Spleen (tissue), 7 donors: ENCODE measurements at regions not wholly inside any gene's neighbourhood (a gene's known extent, or its start where the extent isn't known, plus 50 kb on each side); places are given as distances from the start of the nearest gene placed in this dataset.

Experiments
- POLR2A ChIP-seq, 3 donors: fragments of 450-650 bp; IDR thresholded peaks; one replicate each; pipeline ENCODE4 v1.5.1; 2017; ENCODE audit warnings: antibody characterized with exemption in 3 of 3, mild to moderate bottlenecking in 1 of 3
- TF ChIP-seq, protein P1 (sequence below), 11 experiments: fragments of 200-600 bp in 7 of 11; fragments of 450-650 bp in 4 of 11; sonication (generic) in 4 of 11; IDR thresholded peaks in 8 of 11; conservative IDR thresholded peaks in 3 of 11; 1 replicate in 7 of 11; 2 replicates in 4 of 11; pipeline versions ENCODE4 v1.4.0 to v1.8.0; 2016 to 2021; ENCODE audit warnings: antibody characterized with exemption in 11 of 11, inconsistent platforms in 4 of 11, mild to moderate bottlenecking in 1 of 11
- donor health status: DM: no; HTN: no; CAD: no; lungs with moderate emphysema.
- donor health status: DM: no; HTN: no; CAD: no.
- donor health status: DM: no; HTN: no; CAD: no.

GRCh38 chr3:30154853-30155252 is 451.5 kb upstream of the TGFBR2 start:
- TF ChIP-seq, protein P1, sequence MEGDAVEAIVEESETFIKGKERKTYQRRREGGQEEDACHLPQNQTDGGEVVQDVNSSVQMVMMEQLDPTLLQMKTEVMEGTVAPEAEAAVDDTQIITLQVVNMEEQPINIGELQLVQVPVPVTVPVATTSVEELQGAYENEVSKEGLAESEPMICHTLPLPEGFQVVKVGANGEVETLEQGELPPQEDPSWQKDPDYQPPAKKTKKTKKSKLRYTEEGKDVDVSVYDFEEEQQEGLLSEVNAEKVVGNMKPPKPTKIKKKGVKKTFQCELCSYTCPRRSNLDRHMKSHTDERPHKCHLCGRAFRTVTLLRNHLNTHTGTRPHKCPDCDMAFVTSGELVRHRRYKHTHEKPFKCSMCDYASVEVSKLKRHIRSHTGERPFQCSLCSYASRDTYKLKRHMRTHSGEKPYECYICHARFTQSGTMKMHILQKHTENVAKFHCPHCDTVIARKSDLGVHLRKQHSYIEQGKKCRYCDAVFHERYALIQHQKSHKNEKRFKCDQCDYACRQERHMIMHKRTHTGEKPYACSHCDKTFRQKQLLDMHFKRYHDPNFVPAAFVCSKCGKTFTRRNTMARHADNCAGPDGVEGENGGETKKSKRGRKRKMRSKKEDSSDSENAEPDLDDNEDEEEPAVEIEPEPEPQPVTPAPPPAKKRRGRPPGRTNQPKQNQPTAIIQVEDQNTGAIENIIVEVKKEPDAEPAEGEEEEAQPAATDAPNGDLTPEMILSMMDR (IDR thresholded peaks at IDR 0.05 in 8 of 11, conservative IDR thresholded peaks at IDR 0.05 in 3 of 11) = no peak
- no peak for TF ChIP-seq POLR2A (IDR thresholded peaks at IDR 0.05)
